ENCODE measurements at regions not wholly inside any gene's neighbourhood (a gene's known extent, or its start where the extent isn't known, plus 50 kb on each side); places are given as distances from the start of the nearest gene placed in this dataset.

DNA sequence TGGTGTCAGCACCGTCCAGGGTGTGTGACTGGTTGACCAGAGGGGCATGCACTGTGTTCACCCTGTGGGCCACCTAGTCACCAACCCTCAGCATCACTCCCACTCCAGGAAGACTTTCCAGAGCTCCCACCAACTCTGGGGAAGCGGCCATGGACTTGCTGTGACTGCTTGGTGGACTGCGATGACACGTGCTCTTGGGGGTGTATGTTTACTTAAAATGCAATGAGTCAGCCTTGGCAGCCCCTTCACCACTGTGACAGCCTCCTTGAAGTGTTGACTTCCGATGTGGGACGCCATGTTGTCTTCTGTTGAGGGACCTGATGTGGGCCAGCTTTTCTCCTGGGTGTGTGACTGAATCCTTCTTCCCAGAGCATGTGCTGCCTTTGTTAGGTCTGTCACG lies 151.1 kb upstream of the RTL1 start:
- TF ChIP-seq, protein P1, sequence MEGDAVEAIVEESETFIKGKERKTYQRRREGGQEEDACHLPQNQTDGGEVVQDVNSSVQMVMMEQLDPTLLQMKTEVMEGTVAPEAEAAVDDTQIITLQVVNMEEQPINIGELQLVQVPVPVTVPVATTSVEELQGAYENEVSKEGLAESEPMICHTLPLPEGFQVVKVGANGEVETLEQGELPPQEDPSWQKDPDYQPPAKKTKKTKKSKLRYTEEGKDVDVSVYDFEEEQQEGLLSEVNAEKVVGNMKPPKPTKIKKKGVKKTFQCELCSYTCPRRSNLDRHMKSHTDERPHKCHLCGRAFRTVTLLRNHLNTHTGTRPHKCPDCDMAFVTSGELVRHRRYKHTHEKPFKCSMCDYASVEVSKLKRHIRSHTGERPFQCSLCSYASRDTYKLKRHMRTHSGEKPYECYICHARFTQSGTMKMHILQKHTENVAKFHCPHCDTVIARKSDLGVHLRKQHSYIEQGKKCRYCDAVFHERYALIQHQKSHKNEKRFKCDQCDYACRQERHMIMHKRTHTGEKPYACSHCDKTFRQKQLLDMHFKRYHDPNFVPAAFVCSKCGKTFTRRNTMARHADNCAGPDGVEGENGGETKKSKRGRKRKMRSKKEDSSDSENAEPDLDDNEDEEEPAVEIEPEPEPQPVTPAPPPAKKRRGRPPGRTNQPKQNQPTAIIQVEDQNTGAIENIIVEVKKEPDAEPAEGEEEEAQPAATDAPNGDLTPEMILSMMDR (IDR thresholded peaks at IDR 0.05; ENCODE audit: insufficient read depth, low read length, poor library complexity, severe bottlenecking): no peak
- no peak for TF ChIP-seq EZH2phosphoT487 (conservative IDR thresholded peaks at IDR 0.05; ENCODE audit: low read length)
